ENCODE measurements at regions not wholly inside any gene's neighbourhood (a gene's known extent, or its start where the extent isn't known, plus 50 kb on each side); places are given as distances from the start of the nearest gene placed in this dataset.

GRCh38 chr6:141957271-141957670, 175.5 kb upstream of the GJE1 start:
- no peak for TF ChIP-seq CTCF (conservative IDR thresholded peaks at IDR 0.05)
- TF ChIP-seq EZH2 (IDR thresholded peaks at IDR 0.05; ENCODE audit: low read depth): no peak

All from PC-9 (cell line).